SK-N-MC (cell line): ENCODE measurements at regions not wholly inside any gene's neighbourhood (a gene's known extent, or its start where the extent isn't known, plus 50 kb on each side); places are given as distances from the start of the nearest gene placed in this dataset.

ENCODE experiments used
- DNase-seq: peaks from one replicate; pipeline ENCODE4 v3.0.0-alpha.2; 2011; ENCODE audit warnings: low read depth, low spot score
- H3K27ac ChIP-seq: fragments of 200-600 bp; sonication (generic); 2 replicates; pipeline ENCODE4 v1.5.1; 2016; ENCODE audit warnings: mixed run types
- H3K36me3 ChIP-seq: fragments of 200-600 bp; sonication (generic); 2 replicates; pipeline ENCODE4 v1.6.1; 2017; ENCODE audit warnings: antibody characterized with exemption, low read length, mixed read lengths; ENCODE audit not compliant: insufficient read depth
- H3K4me3 ChIP-seq: fragments of 200-600 bp; sonication (generic); 2 replicates; pipeline ENCODE4 v1.5.1; 2016
- H3K9ac ChIP-seq: fragments of 200-600 bp; sonication (generic); 2 replicates; pipeline ENCODE4 v1.8.0; 2017; ENCODE audit warnings: mixed run types, mixed read lengths; ENCODE audit not compliant: insufficient read length
- H3K9me3 ChIP-seq: fragments of 200-600 bp; sonication (generic); 2 replicates; pipeline ENCODE4 v1.6.1; 2017; ENCODE audit warnings: low read depth, mild to moderate bottlenecking, antibody characterized with exemption, low read length, moderate library complexity, mixed read lengths
- EZH2 ChIP-seq: fragments of 200-600 bp; sonication (generic); IDR thresholded peaks from one replicate; pipeline ENCODE4 v1.6.1; 2017; ENCODE audit warnings: antibody characterized with exemption
- FOXP2 ChIP-seq: optimal IDR thresholded peaks from 2 replicates; pipeline ENCODE3; 2011; ENCODE audit warnings: mild to moderate bottlenecking, moderate library complexity; ENCODE audit not compliant: insufficient read depth; ENCODE audit errors: extremely low read length, control extremely low read depth
- POLR2AphosphoS5 ChIP-seq: IDR thresholded peaks from 2 replicates; pipeline ENCODE4 v1.6.1; 2012; ENCODE audit warnings: mild to moderate bottlenecking, low read depth, low read length, borderline replicate concordance

GRCh38 chr10:64463406-64463805, 942.2 kb downstream of the REEP3 start:
- no peaks in the 10 kb centered on the region for H3K9me3 ChIP-seq
- TF ChIP-seq FOXP2, result no peak
- no peak for TF ChIP-seq POLR2AphosphoS5
- DNase-seq, result no peak
- H3K36me3 ChIP-seq, result no peaks in the 10 kb centered on the region
- H3K27ac ChIP-seq, result no peak overlapping the region
- no peak overlapping the region for H3K9ac ChIP-seq
- H3K4me3 ChIP-seq, result no peak overlapping the region

GRCh38 chr10:64465653-64466052, 944.5 kb downstream of the REEP3 start:
- DNase-seq, result no peak
- TF ChIP-seq EZH2 (no peak), FOXP2 (no peak), POLR2AphosphoS5 (no peak)

GRCh38 chr10:64468219-64468618, 947.0 kb downstream of the REEP3 start:
- Histone ChIP-seq H3K36me3 (no peaks in the 10 kb centered on the region), H3K9ac (no peak overlapping the region), H3K27ac (no peak overlapping the region), H3K9me3 (no peaks in the 10 kb centered on the region), H3K4me3 (no peak overlapping the region)
- no peak for DNase-seq
- no peak for TF ChIP-seq POLR2AphosphoS5
- TF ChIP-seq FOXP2, result no peak
- no peak for TF ChIP-seq EZH2

More at GRCh38 chr10:64465653-64466052, 944.5 kb downstream of the REEP3 start:
- H3K4me3 ChIP-seq, result no peak overlapping the region
- H3K27ac ChIP-seq, result no peak overlapping the region
- no peaks in the 10 kb centered on the region for H3K9me3 ChIP-seq
- H3K9ac ChIP-seq, result no peak overlapping the region
- H3K36me3 ChIP-seq, result no peaks in the 10 kb centered on the region

- Histone ChIP-seq H3K27ac (no peak overlapping the region), H3K36me3 (no peaks in the 10 kb centered on the region), H3K9ac (no peak overlapping the region), H3K9me3 (no peaks in the 10 kb centered on the region), H3K4me3 (no peak overlapping the region)
- no peak for DNase-seq
- no peak for TF ChIP-seq EZH2
Observed at GRCh38 chr10:64476506-64476905, 955.3 kb downstream of the REEP3 start.

- Histone ChIP-seq H3K4me3 (no peak overlapping the region), H3K9me3 (no peaks in the 10 kb centered on the region), H3K27ac (no peak overlapping the region), H3K9ac (no peak overlapping the region), H3K36me3 (no peaks in the 10 kb centered on the region)
- no peak for DNase-seq
- TF ChIP-seq EZH2 (no peak), POLR2AphosphoS5 (no peak), FOXP2 (no peak)
Observed at GRCh38 chr10:64477791-64478190, 956.6 kb downstream of the REEP3 start.

- no peaks in the 10 kb centered on the region for H3K36me3 ChIP-seq
- no peak overlapping the region for H3K9ac ChIP-seq
- no peak for DNase-seq
- no peaks in the 10 kb centered on the region for H3K9me3 ChIP-seq
- no peak overlapping the region for H3K27ac ChIP-seq
- no peak overlapping the region for H3K4me3 ChIP-seq
- TF ChIP-seq EZH2 (no peak), POLR2AphosphoS5 (no peak), FOXP2 (no peak)
Observed at GRCh38 chr10:64484811-64485330, 963.7 kb downstream of the REEP3 start.

GRCh38 chr10:64486149-64486548, 964.9 kb downstream of the REEP3 start:
- Histone ChIP-seq H3K9ac (no peak overlapping the region), H3K27ac (no peak overlapping the region), H3K4me3 (no peak overlapping the region), H3K36me3 (no peaks in the 10 kb centered on the region), H3K9me3 (no peaks in the 10 kb centered on the region)
- no peak for TF ChIP-seq POLR2AphosphoS5
- no peak for TF ChIP-seq FOXP2
- no peak for TF ChIP-seq EZH2
- DNase-seq, result no peak

- TF ChIP-seq POLR2AphosphoS5, result no peak
- TF ChIP-seq FOXP2, result no peak
- no peak for TF ChIP-seq EZH2
- H3K27ac ChIP-seq, result no peak overlapping the region
Observed at GRCh38 chr10:64486901-64487300, 965.7 kb downstream of the REEP3 start.

GRCh38 chr10:64494901-64495300, 973.7 kb downstream of the REEP3 start:
- DNase-seq, result no peak
- H3K9me3 ChIP-seq, result no peaks in the 10 kb centered on the region
- no peak overlapping the region for H3K4me3 ChIP-seq
- H3K27ac ChIP-seq, result no peak overlapping the region
- no peaks in the 10 kb centered on the region for H3K36me3 ChIP-seq
- TF ChIP-seq POLR2AphosphoS5, result no peak
- TF ChIP-seq EZH2, result no peak
- no peak for TF ChIP-seq FOXP2
- no peak overlapping the region for H3K9ac ChIP-seq

More at GRCh38 chr10:64486901-64487300, 965.7 kb downstream of the REEP3 start:
- no peaks in the 10 kb centered on the region for H3K9me3 ChIP-seq
- DNase-seq, result no peak
- H3K36me3 ChIP-seq, result no peaks in the 10 kb centered on the region
- no peak overlapping the region for H3K9ac ChIP-seq
- H3K4me3 ChIP-seq, result no peak overlapping the region
